A549 (cell line): ENCODE measurements at regions not wholly inside any gene's neighbourhood (a gene's known extent, or its start where the extent isn't known, plus 50 kb on each side); places are given as distances from the start of the nearest gene placed in this dataset.

Experiments
- ATAC-seq, 2 experiments: fragments of 200-7000 bp in 1 of 2; fragments of >200 bp in 1 of 2; cut with Nextera tagmentation in 1 of 2; cut with Tn5 transposase in 1 of 2; 3 replicates each; pipeline versions ENCODE4 v1.8.0 to v1.9.1; 2018 to 2020; ENCODE audit warnings: mild to moderate bottlenecking in 1 of 2, moderate library complexity in 1 of 2
- CTCF ChIA-PET: fragments of 300-600 bp; sonication (Branson Sonifier 250); formaldehyde crosslinking; extraction: SDS; loops from one replicate; lab custom pipeline; 2021; ENCODE audit warnings: antibody characterized with exemption, inconsistent platforms; lab: Yijun Ruan, JAX
- POLR2A ChIA-PET: fragments of 350-600 bp; formaldehyde crosslinking; extraction: SDS; loops from one replicate; lab custom pipeline; 2021; ENCODE audit warnings: antibody characterized with exemption, inconsistent platforms; lab: Yijun Ruan, JAX
- DNase-seq, 2 experiments: peaks; one replicate each; pipeline versions ENCODE4 v3.0.0 to v3.0.0-alpha.2; 2011 to 2016; ENCODE audit warnings: low read depth in 1 of 2, low spot score in 1 of 2
- FAIRE-seq: peaks from 2 replicates; lab custom pipeline; 2011; peaks lifted over from hg19 to GRCh38; lab: Jason Lieb, UNC
- H3K27ac ChIP-seq, 2 experiments: fragments of >200 bp; sonication (Bioruptor Twin); formaldehyde crosslinking; 3 replicates each; pipeline ENCODE4 v1.5.1; 2016 to 2017
- H3K4me1 ChIP-seq: fragments of >200 bp; sonication (Bioruptor Twin); formaldehyde crosslinking; 3 replicates; pipeline ENCODE4 v1.6.1; 2016
- H3K4me2 ChIP-seq: fragments of >200 bp; sonication (Bioruptor Twin); formaldehyde crosslinking; 3 replicates; pipeline ENCODE4 v1.6.1; 2016
- H3K4me3 ChIP-seq: fragments of >200 bp; sonication (Bioruptor Twin); formaldehyde crosslinking; 3 replicates; pipeline ENCODE4 v1.5.1; 2016
- H3K9me3 ChIP-seq: fragments of >200 bp; sonication (Bioruptor Twin); formaldehyde crosslinking; 3 replicates; pipeline ENCODE4 v1.6.1; 2016
- ATOH8 ChIP-seq: fragments of 250-450 bp; sonication (Bioruptor Pico); IDR thresholded peaks from 2 replicates; pipeline ENCODE4 v1.5.0; 2020; ENCODE audit warnings: low read depth, mild to moderate bottlenecking, moderate library complexity
- CBX8 ChIP-seq: fragments of 200-600 bp; sonication (generic); IDR thresholded peaks from 2 replicates; pipeline ENCODE4 v1.6.1; 2016
- CHD4 ChIP-seq: fragments of 200-600 bp; sonication (generic); IDR thresholded peaks from 2 replicates; pipeline ENCODE4 v1.6.1; 2016; ENCODE audit warnings: antibody characterized with exemption, mild to moderate bottlenecking, borderline replicate concordance
- CTCF ChIP-seq: fragments of >200 bp; sonication (Bioruptor Twin); formaldehyde crosslinking; IDR thresholded peaks from 3 replicates; pipeline ENCODE4 v1.5.1; 2016
- EHMT2 ChIP-seq: fragments of 200-600 bp; sonication (generic); IDR thresholded peaks from 2 replicates; pipeline ENCODE4 v1.6.1; 2016; ENCODE audit warnings: antibody characterized with exemption, low read depth, mild to moderate bottlenecking, moderate library complexity
- FOSB ChIP-seq: fragments of 250-450 bp; sonication (Bioruptor Pico); IDR thresholded peaks from 2 replicates; pipeline ENCODE4 v1.5.0; 2020; ENCODE audit warnings: mild to moderate bottlenecking, moderate library complexity
- HDAC2 ChIP-seq: fragments of 200-600 bp; sonication (generic); IDR thresholded peaks from 2 replicates; pipeline ENCODE4 v1.6.1; 2016
- HOXB13 ChIP-seq: fragments of 250-450 bp; sonication (Bioruptor Pico); IDR thresholded peaks from 2 replicates; pipeline ENCODE4 v1.5.0; 2020; ENCODE audit warnings: low read depth, mild to moderate bottlenecking, moderate library complexity
- PHF8 ChIP-seq: fragments of 200-600 bp; sonication (generic); IDR thresholded peaks from 2 replicates; pipeline ENCODE4 v1.6.1; 2016; ENCODE audit warnings: low read depth, mild to moderate bottlenecking, antibody characterized with exemption, moderate library complexity, borderline replicate concordance
- POLR2A ChIP-seq: IDR thresholded peaks from 2 replicates; pipeline ENCODE4 v1.6.1; 2012; ENCODE audit warnings: mild to moderate bottlenecking, low read length
- RCOR1 ChIP-seq: fragments of 150-350 bp; IDR thresholded peaks from 2 replicates; pipeline ENCODE4 v1.6.1; 2014; ENCODE audit warnings: antibody characterized with exemption, low read length, low read depth
- RNF2 ChIP-seq: fragments of 200-600 bp; sonication (generic); IDR thresholded peaks from 2 replicates; pipeline ENCODE4 v1.6.1; 2016; ENCODE audit warnings: low read depth, mild to moderate bottlenecking, antibody characterized with exemption, moderate library complexity, borderline replicate concordance
- SMC3 ChIP-seq: fragments of >200 bp; sonication (Bioruptor Twin); formaldehyde crosslinking; IDR thresholded peaks from 3 replicates; pipeline ENCODE4 v1.6.1; 2018; ENCODE audit warnings: inconsistent platforms
- TFCP2L1 ChIP-seq: fragments of 250-450 bp; sonication (Bioruptor Pico); IDR thresholded peaks from 2 replicates; pipeline ENCODE4 v1.5.0; 2021; ENCODE audit warnings: mild to moderate bottlenecking
- ZFP36 ChIP-seq: fragments of 450-650 bp; IDR thresholded peaks from 2 replicates; pipeline ENCODE4 v1.6.1; 2014; ENCODE audit warnings: borderline replicate concordance; ENCODE audit not compliant: partially characterized antibody
- ZSCAN20 ChIP-seq: fragments of 250-450 bp; sonication (Bioruptor Pico); IDR thresholded peaks from 2 replicates; pipeline ENCODE4 v1.8.0; 2022; ENCODE audit warnings: mild to moderate bottlenecking, moderate library complexity
- WGBS: methylation state at CpG from one replicate; pipeline ENCODE4 v1.1.6; 2017; ENCODE audit errors: missing lambda C conversion rate; 5-methylcytosine and 5-hydroxymethylcytosine counted together
- TF ChIP-seq, protein P1 (sequence below): fragments of 200-600 bp; sonication (generic); IDR thresholded peaks from 2 replicates; pipeline ENCODE4 v1.6.1; 2016; ENCODE audit warnings: antibody characterized with exemption, mild to moderate bottlenecking, moderate library complexity
- TF ChIP-seq, protein P2 (sequence below): IDR thresholded peaks from 2 replicates; pipeline ENCODE4 v1.6.1; 2012; ENCODE audit warnings: low read depth, borderline replicate concordance
- TF ChIP-seq, protein P3 (sequence below): fragments of 250-450 bp; sonication (Bioruptor Pico); IDR thresholded peaks from 2 replicates; pipeline ENCODE4 v1.5.0; 2021; ENCODE audit warnings: mild to moderate bottlenecking, moderate library complexity, borderline replicate concordance

GRCh38 chr13:39119422-39119821 lies 81.2 kb downstream of the NHLRC3 start:
- WGBS, result 0% methylated on average over 1 of the region's 1 CpG
- Histone ChIP-seq H3K4me1 (no peaks in the 10 kb centered on the region), H3K27ac (no peak overlapping the region), H3K4me3 (no peak overlapping the region), H3K4me2 (no peak overlapping the region), H3K9me3 (no peaks in the 10 kb centered on the region)
- CTCF ChIA-PET, result interaction anchor here (0.7 to 0.8 kb wide), 2 partner anchors 10 to 492 kb away, joined by 3 read pairs; no protein-coding TSS in a partner anchor
- no peak for FAIRE-seq
- POLR2A ChIA-PET, result interaction anchor here (0.6 kb wide), 1 partner anchor 408 kb away, joined by 4 read pairs; no protein-coding TSS in a partner anchor
- no peak for TF ChIP-seq ATOH8 (CRISPR knock-in tag)
- no peak for TF ChIP-seq CTCF
- TF ChIP-seq, protein P1, sequence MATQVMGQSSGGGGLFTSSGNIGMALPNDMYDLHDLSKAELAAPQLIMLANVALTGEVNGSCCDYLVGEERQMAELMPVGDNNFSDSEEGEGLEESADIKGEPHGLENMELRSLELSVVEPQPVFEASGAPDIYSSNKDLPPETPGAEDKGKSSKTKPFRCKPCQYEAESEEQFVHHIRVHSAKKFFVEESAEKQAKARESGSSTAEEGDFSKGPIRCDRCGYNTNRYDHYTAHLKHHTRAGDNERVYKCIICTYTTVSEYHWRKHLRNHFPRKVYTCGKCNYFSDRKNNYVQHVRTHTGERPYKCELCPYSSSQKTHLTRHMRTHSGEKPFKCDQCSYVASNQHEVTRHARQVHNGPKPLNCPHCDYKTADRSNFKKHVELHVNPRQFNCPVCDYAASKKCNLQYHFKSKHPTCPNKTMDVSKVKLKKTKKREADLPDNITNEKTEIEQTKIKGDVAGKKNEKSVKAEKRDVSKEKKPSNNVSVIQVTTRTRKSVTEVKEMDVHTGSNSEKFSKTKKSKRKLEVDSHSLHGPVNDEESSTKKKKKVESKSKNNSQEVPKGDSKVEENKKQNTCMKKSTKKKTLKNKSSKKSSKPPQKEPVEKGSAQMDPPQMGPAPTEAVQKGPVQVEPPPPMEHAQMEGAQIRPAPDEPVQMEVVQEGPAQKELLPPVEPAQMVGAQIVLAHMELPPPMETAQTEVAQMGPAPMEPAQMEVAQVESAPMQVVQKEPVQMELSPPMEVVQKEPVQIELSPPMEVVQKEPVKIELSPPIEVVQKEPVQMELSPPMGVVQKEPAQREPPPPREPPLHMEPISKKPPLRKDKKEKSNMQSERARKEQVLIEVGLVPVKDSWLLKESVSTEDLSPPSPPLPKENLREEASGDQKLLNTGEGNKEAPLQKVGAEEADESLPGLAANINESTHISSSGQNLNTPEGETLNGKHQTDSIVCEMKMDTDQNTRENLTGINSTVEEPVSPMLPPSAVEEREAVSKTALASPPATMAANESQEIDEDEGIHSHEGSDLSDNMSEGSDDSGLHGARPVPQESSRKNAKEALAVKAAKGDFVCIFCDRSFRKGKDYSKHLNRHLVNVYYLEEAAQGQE, result no peak
- TF ChIP-seq POLR2A, result no peak
- TF ChIP-seq TFCP2L1 (CRISPR knock-in tag), result no peak
- no peak for TF ChIP-seq HDAC2
- TF ChIP-seq, protein P2, sequence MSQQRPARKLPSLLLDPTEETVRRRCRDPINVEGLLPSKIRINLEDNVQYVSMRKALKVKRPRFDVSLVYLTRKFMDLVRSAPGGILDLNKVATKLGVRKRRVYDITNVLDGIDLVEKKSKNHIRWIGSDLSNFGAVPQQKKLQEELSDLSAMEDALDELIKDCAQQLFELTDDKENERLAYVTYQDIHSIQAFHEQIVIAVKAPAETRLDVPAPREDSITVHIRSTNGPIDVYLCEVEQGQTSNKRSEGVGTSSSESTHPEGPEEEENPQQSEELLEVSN, result no peak
- TF ChIP-seq PHF8, result no peak
- TF ChIP-seq ZSCAN20 (CRISPR knock-in tag), result no peak
- no peak for TF ChIP-seq FOSB
- no peak for TF ChIP-seq CHD4
- TF ChIP-seq HOXB13 (CRISPR knock-in tag), result no peak
- DNase-seq, result no peak
- no peak for ATAC-seq

DNA sequence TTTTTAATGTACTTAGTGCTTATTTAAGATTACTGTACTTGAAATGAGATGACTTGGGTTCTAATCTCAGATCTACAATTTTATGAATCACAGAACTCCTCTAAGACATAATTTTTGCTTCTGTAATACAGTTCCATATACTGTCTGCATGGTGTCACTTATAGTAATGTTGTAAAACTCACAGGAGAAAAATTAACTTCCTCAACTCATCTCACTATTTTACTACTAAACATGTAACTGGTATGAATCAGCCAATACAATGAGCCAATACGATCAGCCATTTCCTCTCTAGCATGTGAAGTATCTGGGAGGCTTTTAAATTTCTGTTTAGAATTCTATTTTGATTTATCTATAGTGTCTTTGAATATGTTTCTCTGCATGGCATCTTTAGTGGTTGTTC lies 85.3 kb downstream of the NHLRC3 start:
- H3K4me2 ChIP-seq, result no peak overlapping the region
- no peaks in the 10 kb centered on the region for H3K4me1 ChIP-seq
- DNase-seq (no peak), FAIRE-seq (no peak), ATAC-seq (no peak)
- ChIA-PET CTCF (no interaction called here), POLR2A (no interaction called here)
- 0% methylated on average over 1 of the region's 1 CpG for WGBS
- no peak overlapping the region for H3K27ac ChIP-seq
- no peak overlapping the region for H3K4me3 ChIP-seq
- TF ChIP-seq EHMT2 (no peak), ZFP36 (no peak), SMC3 (no peak)
- no peaks in the 10 kb centered on the region for H3K9me3 ChIP-seq

- H3K4me1 ChIP-seq, result no peaks in the 10 kb centered on the region
- H3K27ac ChIP-seq, result no peak overlapping the region
- ATAC-seq (no peak), FAIRE-seq (no peak), DNase-seq (no peak)
- no peak overlapping the region for H3K4me3 ChIP-seq
- H3K9me3 ChIP-seq, result no peaks in the 10 kb centered on the region
- ChIA-PET POLR2A (no interaction called here), CTCF (interaction anchor here (1.3 kb wide), 1 partner anchor 8 kb away, joined by 3 read pairs; no protein-coding TSS in a partner anchor)
- H3K4me2 ChIP-seq, result no peak overlapping the region
- WGBS, result 17% methylated on average over 6 of the region's 6 CpGs
- TF ChIP-seq, protein P3, sequence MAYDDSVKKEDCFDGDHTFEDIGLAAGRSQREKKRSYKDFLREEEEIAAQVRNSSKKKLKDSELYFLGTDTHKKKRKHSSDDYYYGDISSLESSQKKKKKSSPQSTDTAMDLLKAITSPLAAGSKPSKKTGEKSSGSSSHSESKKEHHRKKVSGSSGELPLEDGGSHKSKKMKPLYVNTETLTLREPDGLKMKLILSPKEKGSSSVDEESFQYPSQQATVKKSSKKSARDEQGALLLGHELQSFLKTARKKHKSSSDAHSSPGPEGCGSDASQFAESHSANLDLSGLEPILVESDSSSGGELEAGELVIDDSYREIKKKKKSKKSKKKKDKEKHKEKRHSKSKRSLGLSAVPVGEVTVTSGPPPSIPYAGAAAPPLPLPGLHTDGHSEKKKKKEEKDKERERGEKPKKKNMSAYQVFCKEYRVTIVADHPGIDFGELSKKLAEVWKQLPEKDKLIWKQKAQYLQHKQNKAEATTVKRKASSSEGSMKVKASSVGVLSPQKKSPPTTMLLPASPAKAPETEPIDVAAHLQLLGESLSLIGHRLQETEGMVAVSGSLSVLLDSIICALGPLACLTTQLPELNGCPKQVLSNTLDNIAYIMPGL (CRISPR knock-in tag), result no peak
- TF ChIP-seq RCOR1 (no peak), ZSCAN20 (CRISPR knock-in tag) (no peak), CBX8 (no peak), ZFP36 (no peak), RNF2 (no peak), CTCF (no peak)
Measured at GRCh38 chr13:39129213-39129612, 91.0 kb downstream of the NHLRC3 start.
